Progenitor cell of endocrine pancreas (in vitro differentiated cells): ENCODE measurements at regions not wholly inside any gene's neighbourhood (a gene's known extent, or its start where the extent isn't known, plus 50 kb on each side); places are given as distances from the start of the nearest gene placed in this dataset.

ENCODE experiments used
- DNase-seq: peaks from one replicate; pipeline ENCODE4 v3.0.0; 2021; ENCODE audit warnings: low spot score; ENCODE audit not compliant: unreplicated experiment
- H3K27ac Mint-ChIP-seq: 2 replicates; pipeline ENCODE4 v1.8.0; 2021; ENCODE audit warnings: mild to moderate bottlenecking, moderate library complexity, mixed read lengths
- H3K27me3 Mint-ChIP-seq: 2 replicates; pipeline ENCODE4 v1.8.0; 2021; ENCODE audit warnings: mixed read lengths
- H3K36me3 Mint-ChIP-seq: 2 replicates; pipeline ENCODE4 v1.8.0; 2022; ENCODE audit warnings: mixed read lengths; ENCODE audit not compliant: insufficient read depth
- H3K4me1 Mint-ChIP-seq: 2 replicates; pipeline ENCODE4 v1.8.0; 2021; ENCODE audit warnings: low read depth, mixed read lengths
- H3K4me3 Mint-ChIP-seq: 2 replicates; pipeline ENCODE4 v1.8.0; 2021; ENCODE audit warnings: low read depth, mild to moderate bottlenecking, moderate library complexity, mixed read lengths
- H3K9me3 Mint-ChIP-seq: 2 replicates; pipeline ENCODE4 v1.8.0; 2021; ENCODE audit warnings: low read depth, mixed read lengths
- CTCF ChIP-seq: fragments of 200-600 bp; sonication (generic); IDR thresholded peaks from one replicate; pipeline ENCODE4 v1.5.0; 2021; ENCODE audit warnings: antibody characterized with exemption, mild to moderate bottlenecking; ENCODE audit not compliant: unreplicated experiment

GRCh38 chr6:141351721-141352120 is 781.0 kb upstream of the GJE1 start:
- no peak overlapping the region for H3K4me3 Mint-ChIP-seq
- DNase-seq: no peak
- peaks cover 10% of the 10 kb centered on the region for H3K4me1 Mint-ChIP-seq
- H3K27me3 Mint-ChIP-seq: no peaks in the 10 kb centered on the region
- no peak for TF ChIP-seq CTCF
- no peak overlapping the region for H3K27ac Mint-ChIP-seq
- H3K36me3 Mint-ChIP-seq: no peaks in the 10 kb centered on the region
- peaks cover 5% of the 10 kb centered on the region for H3K9me3 Mint-ChIP-seq

- H3K4me3 Mint-ChIP-seq: no peak overlapping the region
- no peak for TF ChIP-seq CTCF
- DNase-seq: no peak
- H3K27ac Mint-ChIP-seq: no peak overlapping the region
- peaks cover 23% of the 10 kb centered on the region for H3K4me1 Mint-ChIP-seq
- H3K9me3 Mint-ChIP-seq: peaks cover 3% of the 10 kb centered on the region
- no peaks in the 10 kb centered on the region for H3K27me3 Mint-ChIP-seq
- H3K36me3 Mint-ChIP-seq: no peaks in the 10 kb centered on the region
Observed at GRCh38 chr6:141349710-141350109, 783.0 kb upstream of the GJE1 start.

GRCh38 chr6:141347906-141348492 is 784.7 kb upstream of the GJE1 start:
- H3K36me3 Mint-ChIP-seq: no peaks in the 10 kb centered on the region
- no peak for TF ChIP-seq CTCF
- DNase-seq: no peak
- H3K4me1 Mint-ChIP-seq: peaks cover 33% of the 10 kb centered on the region
- H3K9me3 Mint-ChIP-seq: peaks cover 3% of the 10 kb centered on the region
- H3K27me3 Mint-ChIP-seq: no peaks in the 10 kb centered on the region
- no peak overlapping the region for H3K27ac Mint-ChIP-seq
- no peak overlapping the region for H3K4me3 Mint-ChIP-seq

GRCh38 chr6:141347086-141347485 is 785.6 kb upstream of the GJE1 start:
- Mint-ChIP-seq H3K27me3 (no peaks in the 10 kb centered on the region), H3K27ac (peak overlapping the region; percentile 34), H3K4me3 (no peak overlapping the region), H3K36me3 (no peaks in the 10 kb centered on the region), H3K4me1 (peaks cover 33% of the 10 kb centered on the region), H3K9me3 (peaks cover 3% of the 10 kb centered on the region)
- no peak for DNase-seq
- TF ChIP-seq CTCF: no peak

GRCh38 chr6:141346535-141346934 is 786.2 kb upstream of the GJE1 start:
- Mint-ChIP-seq H3K4me1 (peaks cover 33% of the 10 kb centered on the region), H3K27ac (peak overlapping the region; percentile 34), H3K36me3 (no peaks in the 10 kb centered on the region), H3K27me3 (no peaks in the 10 kb centered on the region), H3K9me3 (peaks cover 2% of the 10 kb centered on the region), H3K4me3 (no peak overlapping the region)
- TF ChIP-seq CTCF: no peak
- DNase-seq: no peak
